Glutamatergic neuron (in vitro differentiated cells): ENCODE measurements at regions not wholly inside any gene's neighbourhood (a gene's known extent, or its start where the extent isn't known, plus 50 kb on each side); places are given as distances from the start of the nearest gene placed in this dataset.

Source experiments
- DNase-seq: peaks from one replicate; pipeline ENCODE4 v3.0.0; 2022
- H3K27ac Mint-ChIP-seq: one replicate; pipeline ENCODE4 v1.8.0; 2020; ENCODE audit warnings: mild to moderate bottlenecking, mixed read lengths, inconsistent platforms; ENCODE audit not compliant: unreplicated experiment
- H3K27me3 Mint-ChIP-seq: one replicate; pipeline ENCODE4 v1.8.0; 2020; ENCODE audit warnings: mild to moderate bottlenecking, moderate library complexity, mixed read lengths, inconsistent platforms; ENCODE audit not compliant: unreplicated experiment
- H3K36me3 Mint-ChIP-seq: one replicate; pipeline ENCODE4 v1.8.0; 2020; ENCODE audit warnings: mild to moderate bottlenecking, mixed read lengths, inconsistent platforms; ENCODE audit not compliant: unreplicated experiment
- H3K4me1 Mint-ChIP-seq: one replicate; pipeline ENCODE4 v1.8.0; 2020; ENCODE audit warnings: mild to moderate bottlenecking, low read depth, mixed read lengths, inconsistent platforms; ENCODE audit not compliant: unreplicated experiment
- H3K4me3 Mint-ChIP-seq: one replicate; pipeline ENCODE4 v1.8.0; 2020; ENCODE audit warnings: mild to moderate bottlenecking, mixed read lengths, inconsistent platforms; ENCODE audit not compliant: unreplicated experiment
- H3K9me3 Mint-ChIP-seq: one replicate; pipeline ENCODE4 v1.8.0; 2020; ENCODE audit warnings: mild to moderate bottlenecking, moderate library complexity, mixed read lengths, inconsistent platforms; ENCODE audit not compliant: unreplicated experiment
- CTCF ChIP-seq: fragments of 200-600 bp; sonication (generic); IDR thresholded peaks from one replicate; pipeline ENCODE4 v1.5.0; 2021; ENCODE audit not compliant: partially characterized antibody, unreplicated experiment

DNA sequence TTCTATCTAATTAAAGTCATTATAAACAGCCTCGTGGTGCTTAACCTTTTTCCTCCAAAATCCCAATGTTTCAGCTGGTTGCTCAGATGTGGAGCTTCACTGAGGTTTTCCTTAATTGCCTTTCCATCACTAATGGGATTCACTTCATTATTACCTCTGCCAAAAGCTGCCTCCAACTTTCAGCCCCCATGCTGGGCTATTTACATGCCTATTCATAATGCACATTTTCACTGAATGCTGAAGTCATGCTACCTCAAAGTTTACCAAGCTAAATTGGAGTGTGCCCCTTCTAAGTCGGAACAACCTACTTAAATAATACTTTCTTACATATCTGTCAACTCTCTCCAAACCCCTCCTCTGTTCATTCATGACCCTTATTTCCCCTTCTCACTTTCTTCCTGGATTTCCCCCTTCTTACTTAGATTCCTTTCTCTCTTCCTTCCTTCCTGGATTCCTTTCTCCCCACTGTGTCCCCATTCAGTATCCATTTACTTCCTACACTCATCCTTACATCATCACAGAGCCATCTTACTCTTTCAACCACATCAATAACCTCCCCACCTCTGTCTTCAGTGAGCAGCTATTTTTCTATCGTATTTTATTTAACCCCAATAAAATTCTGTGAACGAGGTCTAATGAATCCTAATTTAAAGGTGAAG, 887.3 kb upstream of the TENM4 start:
- no peak overlapping the region for H3K27ac Mint-ChIP-seq
- no peak for DNase-seq
- no peaks in the 10 kb centered on the region for H3K27me3 Mint-ChIP-seq
- no peak for TF ChIP-seq CTCF
- H3K4me1 Mint-ChIP-seq: no peaks in the 10 kb centered on the region
- H3K9me3 Mint-ChIP-seq: no peaks in the 10 kb centered on the region
- H3K36me3 Mint-ChIP-seq: no peaks in the 10 kb centered on the region
- H3K4me3 Mint-ChIP-seq: no peak overlapping the region

DNA sequence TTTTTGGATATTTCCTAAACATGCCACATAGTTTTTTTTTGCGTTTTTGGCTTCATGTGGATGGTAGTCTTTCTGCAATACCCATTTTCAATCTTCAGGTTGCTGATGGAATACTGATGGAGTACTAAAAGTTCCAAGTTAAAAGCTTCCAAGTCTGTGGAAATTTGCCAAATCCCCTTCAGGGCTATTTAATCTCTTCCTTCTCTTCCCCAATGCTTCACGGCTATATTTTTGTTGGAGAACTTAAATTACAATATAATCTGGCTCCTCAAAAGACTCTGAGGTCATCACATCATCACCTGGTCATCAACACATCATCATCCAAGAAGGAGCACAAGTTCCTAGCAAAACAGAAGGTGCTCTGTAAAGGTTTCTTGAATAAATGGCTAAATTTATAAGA, 881.0 kb upstream of the TENM4 start:
- Mint-ChIP-seq H3K27me3 (no peaks in the 10 kb centered on the region), H3K27ac (no peak overlapping the region), H3K4me1 (no peaks in the 10 kb centered on the region)

DNA sequence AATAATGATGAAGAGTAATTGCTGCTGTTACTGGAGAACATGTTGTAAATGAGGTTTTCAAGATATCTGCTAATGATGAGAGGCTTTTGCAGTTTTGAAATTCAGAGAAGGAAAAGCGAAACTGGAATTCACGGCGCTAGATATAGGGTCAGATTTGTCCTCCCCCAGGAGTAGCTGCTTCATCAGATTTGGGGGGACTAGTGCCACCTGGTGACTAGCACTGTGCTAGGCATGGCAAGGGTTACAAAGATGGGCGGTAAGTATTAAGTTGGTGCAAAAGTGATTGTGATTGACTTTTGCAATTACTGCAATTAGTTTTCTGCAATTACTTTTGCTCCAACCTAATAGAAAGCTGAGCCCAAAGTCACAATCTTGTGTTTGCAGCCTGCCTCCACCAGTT, 879.9 kb upstream of the TENM4 start:
- no peaks in the 10 kb centered on the region for H3K4me1 Mint-ChIP-seq
- no peak overlapping the region for H3K27ac Mint-ChIP-seq
- no peaks in the 10 kb centered on the region for H3K27me3 Mint-ChIP-seq
- TF ChIP-seq CTCF: no peak
- no peak overlapping the region for H3K4me3 Mint-ChIP-seq
- H3K36me3 Mint-ChIP-seq: no peaks in the 10 kb centered on the region
- DNase-seq: no peak
- peaks cover 2% of the 10 kb centered on the region for H3K9me3 Mint-ChIP-seq

More for the DNA sequence above, 881.0 kb upstream of the TENM4 start:
- no peak for TF ChIP-seq CTCF
- H3K36me3 Mint-ChIP-seq: no peaks in the 10 kb centered on the region
- H3K9me3 Mint-ChIP-seq: peaks cover 2% of the 10 kb centered on the region
- no peak overlapping the region for H3K4me3 Mint-ChIP-seq
- no peak for DNase-seq

DNA sequence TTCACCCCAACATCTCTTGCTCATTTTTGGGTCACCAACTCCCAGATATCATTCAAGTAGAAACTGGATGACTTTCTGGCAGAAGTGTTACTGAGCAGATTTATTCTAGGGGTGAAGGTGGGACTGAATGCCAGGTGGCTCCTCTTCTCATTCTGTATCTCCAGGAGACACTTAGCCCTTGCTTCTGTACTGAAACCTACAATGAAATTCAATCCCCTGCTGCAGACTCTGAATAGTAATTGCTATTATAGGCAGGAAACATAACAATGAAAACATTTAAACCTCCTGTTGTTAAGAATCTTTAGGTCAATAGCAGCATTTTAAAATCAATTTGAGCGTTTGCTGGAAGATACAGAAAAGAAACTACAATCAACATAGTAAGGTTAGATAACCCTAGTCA, 879.4 kb upstream of the TENM4 start:
- no peaks in the 10 kb centered on the region for H3K27me3 Mint-ChIP-seq
- no peak for TF ChIP-seq CTCF
- no peak overlapping the region for H3K4me3 Mint-ChIP-seq
- peaks cover 2% of the 10 kb centered on the region for H3K9me3 Mint-ChIP-seq
- H3K4me1 Mint-ChIP-seq: no peaks in the 10 kb centered on the region
- no peaks in the 10 kb centered on the region for H3K36me3 Mint-ChIP-seq
- no peak for DNase-seq
- H3K27ac Mint-ChIP-seq: no peak overlapping the region

DNA sequence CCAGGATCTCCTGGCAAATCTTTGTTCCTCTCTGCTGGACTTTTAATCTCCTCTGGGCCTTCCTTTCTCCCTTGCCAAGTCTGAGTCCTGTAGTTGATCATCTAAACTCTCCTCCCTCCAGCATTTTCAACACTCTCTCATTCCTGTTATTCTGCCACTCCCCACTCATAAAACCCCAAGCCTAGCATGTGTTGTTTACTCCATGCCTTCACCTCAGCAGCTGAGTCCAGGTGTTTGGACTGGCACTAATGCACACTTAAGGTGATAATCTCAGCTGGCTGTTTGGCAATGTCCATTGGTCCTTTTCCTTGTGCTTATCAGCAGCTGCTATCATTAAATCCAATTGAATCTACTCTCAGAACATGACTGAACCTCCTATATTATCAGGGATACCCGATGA, 876.8 kb upstream of the TENM4 start:
- H3K4me1 Mint-ChIP-seq: no peaks in the 10 kb centered on the region
- DNase-seq: no peak
- peaks cover 2% of the 10 kb centered on the region for H3K9me3 Mint-ChIP-seq
- TF ChIP-seq CTCF: no peak
- no peak overlapping the region for H3K4me3 Mint-ChIP-seq
- H3K36me3 Mint-ChIP-seq: no peaks in the 10 kb centered on the region
- no peak overlapping the region for H3K27ac Mint-ChIP-seq
- no peaks in the 10 kb centered on the region for H3K27me3 Mint-ChIP-seq
